ENCODE measurements at regions not wholly inside any gene's neighbourhood (a gene's known extent, or its start where the extent isn't known, plus 50 kb on each side); places are given as distances from the start of the nearest gene placed in this dataset.
"Not testable (repeated sequence)": the region's sequence is repeated elsewhere in the genome, so short reads cannot be mapped to it uniquely, and the experiment has no call there.

- H2BK15ac ChIP-seq (ENCODE audit: low read length); H2BK5ac ChIP-seq (ENCODE audit: low read depth, low read length); H3K79me1 ChIP-seq (ENCODE audit: low read depth, low read length); CTCF ChIA-PET (ENCODE audit: partially characterized antibody); H2BK120ac ChIP-seq (replicated peaks; ENCODE audit: low read depth, low read length); H3K23ac ChIP-seq (ENCODE audit: insufficient read length); DNase-seq (ENCODE audit: low read depth in 1 of 2, low spot score in 2 of 2); H3K36me3 ChIP-seq (ENCODE audit: control insufficient read depth in 2 of 4, insufficient read depth in 4 of 4, low read length in 3 of 4); H4K91ac ChIP-seq (replicated peaks; ENCODE audit: insufficient read length, low read length); H4K5ac ChIP-seq (ENCODE audit: insufficient read length, low read depth, low read length); H3K23me2 ChIP-seq (ENCODE audit: low read depth, low read length); H3K9ac ChIP-seq (replicated peaks in 1 of 4; ENCODE audit: extremely low read depth in 1 of 4, low read depth in 3 of 4, low read length in 3 of 4); H2BK20ac ChIP-seq (ENCODE audit: low read length); H2AK5ac ChIP-seq (ENCODE audit: low read depth, low read length); H3K9me3 ChIP-seq (ENCODE audit: insufficient read depth in 2 of 2, low read depth in 1 of 2, low read length in 1 of 2); H3K56ac ChIP-seq (replicated peaks; ENCODE audit: insufficient read length, low read depth, low read length); H3K18ac ChIP-seq (ENCODE audit: extremely low read depth, low read length); H3K14ac ChIP-seq (ENCODE audit: insufficient read length); H4K8ac ChIP-seq (ENCODE audit: extremely low read depth, insufficient read depth, low read length); H3K4ac ChIP-seq (replicated peaks; ENCODE audit: insufficient read length, low read depth, low read length); H3K79me2 ChIP-seq (ENCODE audit: control insufficient read depth in 1 of 2, insufficient read depth in 2 of 2, low read length in 2 of 2); POLR2A ChIA-PET (ENCODE audit: partially characterized antibody); H4K20me1 ChIP-seq (replicated peaks in 1 of 2; ENCODE audit: control insufficient read depth in 1 of 2, insufficient read depth in 2 of 2, low read length in 2 of 2); H3K4me1 ChIP-seq (replicated peaks in 1 of 4; ENCODE audit: control insufficient read depth in 3 of 4, insufficient read depth in 4 of 4, low read length in 3 of 4); H3K4me3 ChIP-seq (ENCODE audit: extremely low read depth in 1 of 4, insufficient read depth in 2 of 4, low read depth in 3 of 4, low read length in 4 of 4); FAIRE-seq; H2BK12ac ChIP-seq (ENCODE audit: low read depth, low read length); H3K4me2 ChIP-seq (ENCODE audit: insufficient read depth in 1 of 2, low read depth in 2 of 2, low read length in 2 of 2); H2AFZ ChIP-seq (ENCODE audit: low read length); H3K27me3 ChIP-seq (replicated peaks in 1 of 4; ENCODE audit: control insufficient read depth in 3 of 4, extremely low read depth in 1 of 4, insufficient read depth in 3 of 4, low read length in 3 of 4); H3K27ac ChIP-seq (ENCODE audit: low read depth, low read length): not testable (repeated sequence)
- WGBS, 2 experiments (ENCODE audit: extremely low coverage in 1 of 2, insufficient coverage in 1 of 2, insufficient read length in 1 of 2, insufficient replicate concordance in 2 of 2, low coverage in 1 of 2, low lambda C conversion rate in 2 of 2, missing lambda C conversion rate in 1 of 2): 91% methylated on average over 1 of the region's 1 CpG; no CpG with 5 or more reads in 1 of the 2 experiments
Measured at GRCh38 chr4:162465356-162465755, 301.6 kb upstream of the FSTL5 start.

Data from H1 (cell line).